Fibroblast of skin of left biceps (primary cell): ENCODE measurements at regions not wholly inside any gene's neighbourhood (a gene's known extent, or its start where the extent isn't known, plus 50 kb on each side); places are given as distances from the start of the nearest gene placed in this dataset.

Source experiments
- DNase-seq, 2 experiments: peaks; one replicate each; pipeline ENCODE4 v3.0.0-alpha.2; 2013; ENCODE audit warnings: low read depth in 2 of 2

DNA sequence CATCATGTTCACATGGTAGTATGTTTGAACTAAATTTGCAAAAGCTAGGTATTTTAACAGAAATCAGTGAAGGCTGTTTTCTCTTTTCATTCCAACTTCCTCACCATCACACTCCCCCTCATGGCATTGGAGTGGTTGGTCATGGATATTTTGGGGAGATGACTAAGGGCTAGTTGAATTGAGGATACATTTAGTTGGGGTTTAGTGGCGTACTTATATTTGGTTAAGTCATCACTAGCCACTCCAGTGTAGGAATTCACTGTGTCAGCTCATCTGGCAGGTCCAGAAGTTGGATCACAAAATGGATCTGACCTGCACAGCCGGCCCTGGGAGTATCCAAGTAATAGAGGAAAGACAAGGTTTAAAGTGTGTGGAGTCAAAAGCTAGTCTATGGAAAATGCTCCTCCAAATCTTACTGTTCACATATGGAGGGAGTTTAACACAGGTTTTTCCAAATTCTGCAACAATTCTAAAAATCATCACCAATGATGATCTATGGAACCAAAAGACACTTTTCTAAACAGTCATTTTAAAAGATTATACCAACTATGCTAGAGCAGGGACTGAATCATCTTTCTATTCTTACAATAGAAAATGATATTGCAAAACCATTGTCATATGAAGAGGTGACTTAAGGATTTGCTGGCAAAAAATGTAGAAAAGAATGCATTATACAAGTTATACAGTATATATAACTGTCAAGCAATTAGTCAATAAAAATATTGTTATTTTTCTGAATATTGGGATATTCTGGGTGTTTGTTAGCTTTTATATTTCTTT is 247.8 kb upstream of the PEX5L start:
- DNase-seq, result peak in 1 of 2 experiments; percentile 30

GRCh38 chr3:180287703-180288102 is 251.0 kb upstream of the PEX5L start:
- DNase-seq, result no peak

- no peak for DNase-seq
Observed at GRCh38 chr3:180288816-180289215, 252.1 kb upstream of the PEX5L start.

GRCh38 chr3:180290300-180290699 is 253.6 kb upstream of the PEX5L start:
- DNase-seq, result no peak

- DNase-seq, result no peak
Observed at GRCh38 chr3:180294282-180295027, 257.7 kb upstream of the PEX5L start.

DNA sequence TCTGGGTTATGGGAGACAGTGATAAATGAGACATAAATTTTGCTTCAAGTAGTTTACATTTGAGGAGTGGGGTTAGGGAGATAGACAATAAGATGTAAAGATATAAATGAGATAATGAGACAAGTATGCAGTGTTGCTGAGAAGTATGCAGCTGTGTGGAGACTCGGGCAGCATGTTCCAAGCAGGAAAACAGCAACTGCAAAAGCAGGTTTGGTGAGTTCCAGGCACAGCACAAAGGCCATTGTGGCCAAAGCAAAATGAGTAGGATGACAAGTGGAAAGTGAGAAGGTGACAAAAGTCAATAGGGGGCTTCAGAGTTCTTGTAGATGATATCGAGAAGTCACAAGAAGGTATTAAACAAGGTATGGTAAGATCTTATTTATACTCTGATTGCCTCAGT is 259.1 kb upstream of the PEX5L start:
- no peak for DNase-seq

DNA sequence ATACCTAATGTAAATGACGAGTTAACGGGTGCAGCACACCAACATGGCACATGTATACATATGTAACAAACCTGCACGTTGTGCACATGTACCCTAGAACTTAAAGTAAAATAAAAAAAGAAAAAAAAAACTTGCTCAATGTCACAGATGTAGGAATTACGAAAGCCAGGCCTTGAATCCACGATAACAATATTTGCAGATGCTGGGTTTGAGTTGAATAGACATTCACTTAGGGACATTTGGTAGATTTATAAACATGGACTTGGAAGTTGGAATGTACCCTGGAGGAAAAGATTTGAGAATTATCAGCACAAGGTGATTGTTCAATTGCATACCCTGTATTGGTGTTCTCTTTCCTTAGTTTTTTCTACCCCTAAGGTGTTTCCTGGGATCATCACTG is 260.2 kb upstream of the PEX5L start:
- no peak for DNase-seq

- no peak for DNase-seq
Observed at GRCh38 chr3:180306155-180306554, 269.4 kb upstream of the PEX5L start.

DNA sequence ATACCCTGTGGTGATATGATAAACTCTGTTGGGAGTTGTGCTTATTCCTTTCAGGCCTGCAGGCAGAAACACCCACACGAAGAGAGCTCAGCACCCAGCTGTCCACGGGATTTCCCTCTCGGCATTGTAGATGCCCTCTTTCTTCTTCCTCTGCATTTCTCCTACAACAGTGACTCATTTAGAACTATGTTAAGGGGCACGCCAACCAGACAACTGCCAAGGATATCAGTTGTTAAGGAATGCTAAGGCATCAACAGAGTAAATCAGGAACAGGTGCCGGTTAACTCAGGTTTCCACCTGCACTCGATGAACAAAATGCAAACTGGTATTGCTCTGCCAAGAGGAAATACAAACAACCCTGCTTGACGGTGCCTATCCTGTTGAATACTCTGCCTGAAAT is 270.0 kb upstream of the PEX5L start:
- no peak for DNase-seq

- DNase-seq, result no peak
Observed at GRCh38 chr3:180311242-180311641, 274.5 kb upstream of the PEX5L start.

GRCh38 chr3:180316321-180316720 is 279.6 kb upstream of the PEX5L start:
- DNase-seq, result no peak

DNA sequence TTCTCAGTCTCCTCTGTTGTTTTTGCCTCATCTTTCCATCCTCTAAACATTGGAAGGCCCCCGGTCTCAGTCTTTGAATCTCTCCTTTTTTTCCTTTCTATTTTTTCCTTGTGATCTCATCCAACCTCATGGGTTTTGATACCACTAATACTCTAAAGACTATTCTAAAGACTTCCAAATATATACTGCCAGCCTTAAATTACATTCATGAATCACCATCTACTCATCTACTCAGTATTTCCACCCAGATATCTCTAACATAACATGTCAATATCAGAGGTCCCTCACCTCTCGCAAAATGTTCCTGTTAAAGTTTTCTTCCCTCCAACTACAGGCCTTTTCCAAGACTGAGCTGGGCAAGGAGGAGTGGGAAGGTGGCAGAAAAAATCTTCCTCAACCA is 282.5 kb upstream of the TTC14 start:
- no peak for DNase-seq

GRCh38 chr3:180320631-180321030 is 281.3 kb upstream of the TTC14 start:
- DNase-seq, result peak; percentile 5 to 13

DNA sequence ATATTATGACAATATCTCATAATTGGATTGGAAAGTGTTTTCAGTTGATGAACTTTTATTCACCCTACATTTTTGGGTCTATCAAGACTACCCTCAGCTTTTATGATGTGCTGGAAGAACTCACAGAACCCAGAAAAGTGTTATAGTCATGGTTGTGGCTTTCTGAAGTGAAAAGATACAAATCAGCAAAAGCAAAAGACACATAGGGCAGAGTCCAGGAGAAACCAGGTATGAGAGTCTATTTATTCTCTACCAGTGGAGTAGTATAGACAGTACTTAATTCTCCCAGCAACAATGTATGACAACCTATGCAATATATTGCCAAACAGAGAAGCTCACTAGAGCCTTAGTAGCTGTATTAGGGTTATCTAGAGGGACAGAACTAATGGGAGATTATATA is 280.4 kb upstream of the TTC14 start:
- DNase-seq, result no peak

DNA sequence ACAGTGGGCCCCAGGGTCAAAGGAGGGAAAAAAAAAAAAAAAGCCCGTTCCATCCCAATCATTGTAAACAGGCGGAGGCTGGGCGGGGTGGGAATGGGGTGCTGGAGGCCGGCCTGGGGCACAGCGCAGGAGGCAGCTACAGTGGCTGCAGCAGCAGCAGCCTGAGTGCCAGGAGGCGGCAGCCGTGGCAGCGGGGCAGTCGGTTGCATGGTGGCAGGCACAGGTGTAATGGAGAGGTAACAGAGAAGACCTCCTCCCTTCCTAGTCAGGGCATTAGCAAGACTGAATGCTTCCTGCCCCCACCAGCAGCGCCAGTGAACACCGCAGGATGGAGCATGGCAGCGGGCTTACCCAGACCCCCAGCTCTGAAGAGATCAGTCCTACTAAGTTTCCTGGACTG is 279.1 kb upstream of the TTC14 start:
- no peak for DNase-seq

GRCh38 chr3:180324791-180325190 is 277.2 kb upstream of the TTC14 start:
- DNase-seq, result no peak

DNA sequence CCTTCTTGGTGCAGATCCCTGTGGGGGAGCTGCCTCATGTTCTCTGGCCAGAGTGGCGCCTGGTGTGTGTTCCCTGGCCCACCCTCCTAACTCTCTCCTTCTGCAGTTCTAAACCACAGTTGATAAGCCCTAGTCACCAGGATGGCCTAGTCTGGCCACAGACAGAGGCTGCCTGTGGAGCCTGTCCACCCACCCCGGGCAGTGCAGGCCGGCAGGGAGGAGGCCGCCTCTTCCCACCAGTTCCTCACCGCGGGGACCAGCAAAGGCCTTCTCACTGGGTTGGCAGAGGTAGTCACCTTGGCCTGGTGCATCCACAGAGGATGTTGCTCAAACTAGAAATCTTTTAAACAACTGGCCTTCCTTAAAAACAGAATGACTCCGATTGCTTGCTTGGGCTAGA is 276.4 kb upstream of the TTC14 start:
- no peak for DNase-seq

- DNase-seq, result no peak
Observed at GRCh38 chr3:180325958-180326357, 276.0 kb upstream of the TTC14 start.

DNA sequence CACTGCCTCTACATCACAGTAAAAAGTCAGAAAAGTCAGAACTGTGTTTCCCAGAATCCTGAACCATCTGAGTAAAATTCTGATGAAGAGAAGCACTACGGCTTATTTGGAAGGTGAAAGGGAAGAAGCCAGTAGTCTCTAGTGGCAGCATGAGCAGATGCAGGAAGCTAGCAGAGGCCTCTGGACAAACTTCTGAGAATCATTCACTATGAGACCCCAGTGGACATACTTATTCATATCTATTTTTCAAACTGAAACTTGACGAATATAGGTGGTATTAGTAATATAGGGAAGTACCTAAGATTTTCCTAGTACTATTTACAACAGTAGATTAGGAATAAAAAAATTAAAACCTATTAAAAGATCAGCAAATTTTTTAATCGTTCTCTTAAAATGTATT is 272.8 kb upstream of the TTC14 start:
- DNase-seq, result no peak

- DNase-seq, result no peak
Observed at GRCh38 chr3:180329847-180330246, 272.1 kb upstream of the TTC14 start.

DNA sequence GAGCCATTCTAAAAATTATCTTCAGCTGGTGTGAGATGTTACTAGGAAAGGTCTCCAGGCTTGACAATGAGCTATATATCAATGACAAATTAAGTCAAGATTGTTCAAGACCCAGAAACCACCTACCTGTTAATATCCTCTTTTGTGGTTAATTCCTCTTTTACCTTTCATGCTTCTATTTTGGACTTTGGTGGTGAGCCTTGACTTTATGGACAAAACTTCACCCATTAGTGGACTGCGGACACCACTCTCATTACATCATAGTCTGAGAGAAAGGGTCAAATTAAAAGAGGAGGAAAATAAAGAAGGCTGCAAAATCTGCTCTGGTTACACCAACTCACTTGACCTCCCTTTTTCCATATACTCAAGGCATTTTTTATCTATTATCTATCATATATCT is 271.5 kb upstream of the TTC14 start:
- no peak for DNase-seq

DNA sequence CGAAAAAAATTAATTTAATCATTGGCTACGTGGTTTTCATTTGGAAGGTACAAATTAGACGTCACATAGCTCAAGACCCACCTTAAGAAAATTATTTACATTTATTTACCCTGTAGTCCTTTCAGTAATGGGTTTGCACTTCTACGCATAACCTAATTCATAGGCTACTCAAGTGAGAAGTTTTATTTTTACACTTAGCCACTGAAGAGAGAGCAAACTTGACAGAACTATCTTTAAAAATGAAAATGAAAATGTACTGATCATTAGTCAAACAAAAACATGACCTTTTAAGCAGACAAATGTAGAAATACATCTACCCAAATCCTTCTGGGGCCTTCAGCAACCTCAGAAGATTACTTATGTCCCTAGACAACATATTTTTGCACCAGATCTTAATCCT is 269.4 kb upstream of the TTC14 start:
- DNase-seq, result no peak

- DNase-seq, result no peak
Observed at GRCh38 chr3:180335050-180335449, 266.9 kb upstream of the TTC14 start.
